ENCODE measurements at regions not wholly inside any gene's neighbourhood (a gene's known extent, or its start where the extent isn't known, plus 50 kb on each side); places are given as distances from the start of the nearest gene placed in this dataset.

- ATAC-seq (ENCODE audit: insufficient read depth, low FRiP score), result no peak
- no peak for TF ChIP-seq CTCF (IDR thresholded peaks at IDR 0.05; ENCODE audit: control extremely low read depth, extremely low read depth)
- Histone ChIP-seq H3K27ac (ENCODE audit: low read depth in 1 of 2, low read length in 1 of 2) (no peak overlapping the region), H3K36me3 (ENCODE audit: control insufficient read depth in 4 of 4, insufficient read depth in 4 of 4, low read length in 4 of 4) (no peaks in the 10 kb centered on the region), H3K4me1 (ENCODE audit: control insufficient read depth in 5 of 5, insufficient read depth in 5 of 5, low read length in 5 of 5) (peaks cover 0 to 10% (median 4%) of the 10 kb centered on the region in 5 donors), H3K4me3 (no peak overlapping the region), H3K9me3 (ENCODE audit: control insufficient read depth in 4 of 4, insufficient read depth in 3 of 4, low read length in 3 of 4) (peaks cover 0 to 2% (median 0%) of the 10 kb centered on the region in 4 donors), H3K9ac (ENCODE audit: insufficient read depth in 1 of 2, low read length in 2 of 2) (no peak overlapping the region), H3K27me3 (ENCODE audit: control insufficient read depth in 3 of 3, insufficient read depth in 3 of 3, low read length in 2 of 3) (no peaks in the 10 kb centered on the region)
- 65 to 90% methylated on average over 2 of the region's 2 CpGs for WGBS, 2 donors
- DNase-seq, result no peak
Measured at GRCh38 chr6:25196464-25196863, 82.7 kb upstream of the CARMIL1 start.

GRCh38 chr6:25197111-25197510, 82.1 kb upstream of the CARMIL1 start:
- no peak overlapping the region for H3K4me3 ChIP-seq
- WGBS, 2 donors, result 94 to 95% methylated on average over 3 of the region's 3 CpGs
- no peak for TF ChIP-seq CTCF (IDR thresholded peaks at IDR 0.05; ENCODE audit: control extremely low read depth, extremely low read depth)
- H3K9me3 ChIP-seq (ENCODE audit: control insufficient read depth in 4 of 4, insufficient read depth in 3 of 4, low read length in 3 of 4), result peaks cover 0 to 2% (median 0%) of the 10 kb centered on the region in 4 donors
- no peak for ATAC-seq (ENCODE audit: insufficient read depth, low FRiP score)
- H3K36me3 ChIP-seq (ENCODE audit: control insufficient read depth in 4 of 4, insufficient read depth in 4 of 4, low read length in 4 of 4), result no peaks in the 10 kb centered on the region
- peaks cover 0 to 10% (median 4%) of the 10 kb centered on the region in 5 donors for H3K4me1 ChIP-seq (ENCODE audit: control insufficient read depth in 5 of 5, insufficient read depth in 5 of 5, low read length in 5 of 5)
- no peak overlapping the region for H3K9ac ChIP-seq (ENCODE audit: insufficient read depth in 1 of 2, low read length in 2 of 2)
- no peak for DNase-seq
- H3K27ac ChIP-seq (ENCODE audit: low read depth in 1 of 2, low read length in 1 of 2), result no peak overlapping the region
- no peaks in the 10 kb centered on the region for H3K27me3 ChIP-seq (ENCODE audit: control insufficient read depth in 3 of 3, insufficient read depth in 3 of 3, low read length in 2 of 3)

GRCh38 chr6:25199544-25199943, 79.6 kb upstream of the CARMIL1 start:
- TF ChIP-seq CTCF (IDR thresholded peaks at IDR 0.05; ENCODE audit: control extremely low read depth, extremely low read depth), result no peak
- Histone ChIP-seq H3K9ac (ENCODE audit: insufficient read depth in 1 of 2, low read length in 2 of 2) (no peak overlapping the region), H3K4me1 (ENCODE audit: control insufficient read depth in 5 of 5, insufficient read depth in 5 of 5, low read length in 5 of 5) (peaks cover 0 to under 1% (median 0%) of the 10 kb centered on the region in 5 donors), H3K9me3 (ENCODE audit: control insufficient read depth in 4 of 4, insufficient read depth in 3 of 4, low read length in 3 of 4) (peaks cover 0 to 2% (median 0%) of the 10 kb centered on the region in 4 donors), H3K4me3 (no peak overlapping the region), H3K27me3 (ENCODE audit: control insufficient read depth in 3 of 3, insufficient read depth in 3 of 3, low read length in 2 of 3) (no peaks in the 10 kb centered on the region), H3K36me3 (ENCODE audit: control insufficient read depth in 4 of 4, insufficient read depth in 4 of 4, low read length in 4 of 4) (no peaks in the 10 kb centered on the region), H3K27ac (ENCODE audit: low read depth in 1 of 2, low read length in 1 of 2) (no peak overlapping the region)
- DNase-seq (no peak), ATAC-seq (ENCODE audit: insufficient read depth, low FRiP score) (no peak)
- 92 to 97% methylated on average over 2 of the region's 2 CpGs for WGBS, 2 donors

GRCh38 chr6:25202504-25202903, 76.7 kb upstream of the CARMIL1 start:
- no peak for TF ChIP-seq CTCF (IDR thresholded peaks at IDR 0.05; ENCODE audit: control extremely low read depth, extremely low read depth)
- ATAC-seq (ENCODE audit: insufficient read depth, low FRiP score) (no peak), DNase-seq (no peak)
- H3K27me3 ChIP-seq (ENCODE audit: control insufficient read depth in 3 of 3, insufficient read depth in 3 of 3, low read length in 2 of 3), result no peaks in the 10 kb centered on the region
- no peak overlapping the region for H3K9ac ChIP-seq (ENCODE audit: insufficient read depth in 1 of 2, low read length in 2 of 2)
- no peaks in the 10 kb centered on the region for H3K4me1 ChIP-seq (ENCODE audit: control insufficient read depth in 5 of 5, insufficient read depth in 5 of 5, low read length in 5 of 5)
- no peak overlapping the region for H3K4me3 ChIP-seq
- H3K36me3 ChIP-seq (ENCODE audit: control insufficient read depth in 4 of 4, insufficient read depth in 4 of 4, low read length in 4 of 4), result no peaks in the 10 kb centered on the region
- no peak overlapping the region for H3K27ac ChIP-seq (ENCODE audit: low read depth in 1 of 2, low read length in 1 of 2)
- peaks cover 0 to 2% (median 0%) of the 10 kb centered on the region in 4 donors for H3K9me3 ChIP-seq (ENCODE audit: control insufficient read depth in 4 of 4, insufficient read depth in 3 of 4, low read length in 3 of 4)

Measured in lung (tissue), 11 donors.